Panc1 (cell line): ENCODE measurements at regions not wholly inside any gene's neighbourhood (a gene's known extent, or its start where the extent isn't known, plus 50 kb on each side); places are given as distances from the start of the nearest gene placed in this dataset.

Source experiments
- ATAC-seq: fragments of 200-7000 bp; cut with Tn5 transposase; 2 replicates; pipeline ENCODE4 v1.9.1; 2020; ENCODE audit warnings: mild to moderate bottlenecking, moderate library complexity
- BruUV-seq: library from RNA; stranded (reverse); fragments of 400-500 nt; replicated peaks from 2 replicates; lab custom pipeline; 2021; lab: Mats Ljungman, UMichigan
- CTCF ChIA-PET: fragments of 300-600 bp; sonication (Branson Sonifier 250); formaldehyde crosslinking; loops from one replicate; lab custom pipeline; 2022; ENCODE audit warnings: antibody characterized with exemption; lab: Charles Lee
- POLR2A ChIA-PET: fragments of 300-600 bp; sonication (Branson Sonifier 250); formaldehyde crosslinking; loops from one replicate; lab custom pipeline; 2022; ENCODE audit warnings: antibody characterized with exemption; lab: Charles Lee
- DNase-seq: peaks from one replicate; pipeline ENCODE4 v3.0.0-alpha.2; 2010; ENCODE audit warnings: low read depth, low spot score
- H3K27ac ChIP-seq: 2 replicates; pipeline ENCODE4 v1.5.1; 2011; ENCODE audit warnings: mild to moderate bottlenecking, low read length, inconsistent platforms
- H3K27me3 ChIP-seq: fragments of 200-500 bp; sonication (Bioruptor generic); 2 replicates; pipeline ENCODE4 v1.6.0; 2014; ENCODE audit warnings: low read length, inconsistent platforms; ENCODE audit not compliant: control insufficient read depth, insufficient read depth
- H3K36me3 ChIP-seq: fragments of 200-500 bp; sonication (Bioruptor generic); 2 replicates; pipeline ENCODE4 v1.5.1; 2014; ENCODE audit warnings: inconsistent platforms, mild to moderate bottlenecking, low read length, moderate library complexity; ENCODE audit not compliant: control insufficient read depth, insufficient read depth
- H3K4me1 ChIP-seq: 2 replicates; pipeline ENCODE4 v1.5.1; 2011; ENCODE audit warnings: inconsistent platforms, mild to moderate bottlenecking, low read length, moderate library complexity; ENCODE audit not compliant: control insufficient read depth, insufficient read depth
- H3K4me3 ChIP-seq, 2 experiments: 2 replicates each; pipeline ENCODE4 v1.5.1; 2011 to 2012; ENCODE audit warnings: low read depth in 2 of 2, low read length in 2 of 2, mild to moderate bottlenecking in 2 of 2, inconsistent platforms in 1 of 2, moderate library complexity in 1 of 2
- H3K9me3 ChIP-seq: fragments of 200-500 bp; sonication (Bioruptor generic); 2 replicates; pipeline ENCODE4 v1.5.1; 2014; ENCODE audit warnings: low read depth, mild to moderate bottlenecking, inconsistent platforms, low read length, moderate library complexity; ENCODE audit not compliant: control insufficient read depth, insufficient read depth
- POLR2AphosphoS5 ChIP-seq: IDR thresholded peaks from 2 replicates; pipeline ENCODE4 v1.6.1; 2012; ENCODE audit warnings: mild to moderate bottlenecking, low read depth, low read length, moderate library complexity
- SIN3A ChIP-seq: IDR thresholded peaks from 2 replicates; pipeline ENCODE4 v1.6.1; 2012; ENCODE audit warnings: low read depth, mild to moderate bottlenecking, low read length, moderate library complexity, borderline replicate concordance; ENCODE audit not compliant: insufficient read depth
- TCF7L2 ChIP-seq: IDR thresholded peaks from 2 replicates; pipeline ENCODE4 v1.6.1; 2011; ENCODE audit warnings: mild to moderate bottlenecking, low read depth, low read length, inconsistent platforms
- in situ Hi-C: cut with HindIII; loops from 2 replicates; pipeline ENCODE4 v1.10.0; 2016; ENCODE audit warnings: low sequenced_read_pairs, low pct_unique_long_range_greater_than_20kb
- intact Hi-C: fragments of 100-400 bp; cut with micrococcal nuclease; formaldehyde crosslinking; loops from one replicate; pipeline ENCODE4 v1.10.0; 2022; ENCODE audit not compliant: unreplicated experiment
- TF ChIP-seq, protein P1 (sequence below): fragments of 450-650 bp; IDR thresholded peaks from 2 replicates; pipeline ENCODE4 v1.5.1; 2017; ENCODE audit warnings: mild to moderate bottlenecking
- TF ChIP-seq, protein P2 (sequence below), 2 experiments: IDR thresholded peaks; 2 replicates each; pipeline ENCODE4 v1.6.1; 2011 to 2012; ENCODE audit warnings: low read depth in 2 of 2, control low read depth in 1 of 2, low read length in 1 of 2, mild to moderate bottlenecking in 1 of 2, moderate library complexity in 1 of 2; ENCODE audit not compliant: insufficient read depth in 1 of 2

GRCh38 chr3:18215639-18216038, 209.5 kb downstream of the SATB1 start:
- Histone ChIP-seq H3K4me3 (no peak overlapping the region), H3K36me3 (no peaks in the 10 kb centered on the region), H3K9me3 (no peaks in the 10 kb centered on the region), H3K4me1 (no peaks in the 10 kb centered on the region), H3K27me3 (no peaks in the 10 kb centered on the region), H3K27ac (no peak overlapping the region)
- ChIA-PET POLR2A (no interaction called here), CTCF (no interaction called here)
- no TSS peak for BruUV-seq
- TF ChIP-seq TCF7L2: no peak
- TF ChIP-seq, protein P1, sequence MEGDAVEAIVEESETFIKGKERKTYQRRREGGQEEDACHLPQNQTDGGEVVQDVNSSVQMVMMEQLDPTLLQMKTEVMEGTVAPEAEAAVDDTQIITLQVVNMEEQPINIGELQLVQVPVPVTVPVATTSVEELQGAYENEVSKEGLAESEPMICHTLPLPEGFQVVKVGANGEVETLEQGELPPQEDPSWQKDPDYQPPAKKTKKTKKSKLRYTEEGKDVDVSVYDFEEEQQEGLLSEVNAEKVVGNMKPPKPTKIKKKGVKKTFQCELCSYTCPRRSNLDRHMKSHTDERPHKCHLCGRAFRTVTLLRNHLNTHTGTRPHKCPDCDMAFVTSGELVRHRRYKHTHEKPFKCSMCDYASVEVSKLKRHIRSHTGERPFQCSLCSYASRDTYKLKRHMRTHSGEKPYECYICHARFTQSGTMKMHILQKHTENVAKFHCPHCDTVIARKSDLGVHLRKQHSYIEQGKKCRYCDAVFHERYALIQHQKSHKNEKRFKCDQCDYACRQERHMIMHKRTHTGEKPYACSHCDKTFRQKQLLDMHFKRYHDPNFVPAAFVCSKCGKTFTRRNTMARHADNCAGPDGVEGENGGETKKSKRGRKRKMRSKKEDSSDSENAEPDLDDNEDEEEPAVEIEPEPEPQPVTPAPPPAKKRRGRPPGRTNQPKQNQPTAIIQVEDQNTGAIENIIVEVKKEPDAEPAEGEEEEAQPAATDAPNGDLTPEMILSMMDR: no peak
- TF ChIP-seq SIN3A: no peak
- TF ChIP-seq POLR2AphosphoS5: no peak
- TF ChIP-seq, protein P2, sequence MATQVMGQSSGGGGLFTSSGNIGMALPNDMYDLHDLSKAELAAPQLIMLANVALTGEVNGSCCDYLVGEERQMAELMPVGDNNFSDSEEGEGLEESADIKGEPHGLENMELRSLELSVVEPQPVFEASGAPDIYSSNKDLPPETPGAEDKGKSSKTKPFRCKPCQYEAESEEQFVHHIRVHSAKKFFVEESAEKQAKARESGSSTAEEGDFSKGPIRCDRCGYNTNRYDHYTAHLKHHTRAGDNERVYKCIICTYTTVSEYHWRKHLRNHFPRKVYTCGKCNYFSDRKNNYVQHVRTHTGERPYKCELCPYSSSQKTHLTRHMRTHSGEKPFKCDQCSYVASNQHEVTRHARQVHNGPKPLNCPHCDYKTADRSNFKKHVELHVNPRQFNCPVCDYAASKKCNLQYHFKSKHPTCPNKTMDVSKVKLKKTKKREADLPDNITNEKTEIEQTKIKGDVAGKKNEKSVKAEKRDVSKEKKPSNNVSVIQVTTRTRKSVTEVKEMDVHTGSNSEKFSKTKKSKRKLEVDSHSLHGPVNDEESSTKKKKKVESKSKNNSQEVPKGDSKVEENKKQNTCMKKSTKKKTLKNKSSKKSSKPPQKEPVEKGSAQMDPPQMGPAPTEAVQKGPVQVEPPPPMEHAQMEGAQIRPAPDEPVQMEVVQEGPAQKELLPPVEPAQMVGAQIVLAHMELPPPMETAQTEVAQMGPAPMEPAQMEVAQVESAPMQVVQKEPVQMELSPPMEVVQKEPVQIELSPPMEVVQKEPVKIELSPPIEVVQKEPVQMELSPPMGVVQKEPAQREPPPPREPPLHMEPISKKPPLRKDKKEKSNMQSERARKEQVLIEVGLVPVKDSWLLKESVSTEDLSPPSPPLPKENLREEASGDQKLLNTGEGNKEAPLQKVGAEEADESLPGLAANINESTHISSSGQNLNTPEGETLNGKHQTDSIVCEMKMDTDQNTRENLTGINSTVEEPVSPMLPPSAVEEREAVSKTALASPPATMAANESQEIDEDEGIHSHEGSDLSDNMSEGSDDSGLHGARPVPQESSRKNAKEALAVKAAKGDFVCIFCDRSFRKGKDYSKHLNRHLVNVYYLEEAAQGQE (IDR thresholded peaks at IDR 0.05; ENCODE audit: insufficient read depth in 1 of 2, low read depth in 2 of 2, low read length in 1 of 2): no peak
- no peak for ATAC-seq
- intact Hi-C loops: no loop called here
- DNase-seq: no peak
- in situ Hi-C loops: no loop called here

- Histone ChIP-seq H3K4me1 (no peaks in the 10 kb centered on the region), H3K27me3 (no peaks in the 10 kb centered on the region), H3K4me3 (no peak overlapping the region), H3K36me3 (no peaks in the 10 kb centered on the region), H3K9me3 (no peaks in the 10 kb centered on the region), H3K27ac (no peak overlapping the region)
- CTCF ChIA-PET: no interaction called here
- intact Hi-C loops (no loop called here), in situ Hi-C loops (no loop called here)
- TF ChIP-seq SIN3A (no peak), TCF7L2 (no peak), POLR2AphosphoS5 (no peak)
- TF ChIP-seq, protein P1: no peak
- TF ChIP-seq, protein P2 (IDR thresholded peaks at IDR 0.05; ENCODE audit: insufficient read depth in 1 of 2, low read depth in 2 of 2, low read length in 1 of 2): no peak
- ATAC-seq: no peak
- BruUV-seq: no TSS peak
- DNase-seq: no peak
- POLR2A ChIA-PET: no interaction called here
These were observed 214.0 kb downstream of the SATB1 start for GRCh38 chr3:18211116-18211515.
